Neural cell (in vitro differentiated cells): ENCODE measurements at regions not wholly inside any gene's neighbourhood (a gene's known extent, or its start where the extent isn't known, plus 50 kb on each side); places are given as distances from the start of the nearest gene placed in this dataset.
"Not testable (repeated sequence)": the region's sequence is repeated elsewhere in the genome, so short reads cannot be mapped to it uniquely, and the experiment has no call there.

Source experiments
- CTCF ChIP-seq: fragments of 450-650 bp; IDR thresholded peaks from 2 replicates; pipeline ENCODE4 v1.5.1; 2014; ENCODE audit warnings: antibody characterized with exemption, mild to moderate bottlenecking, moderate library complexity; ENCODE audit not compliant: poor library complexity, severe bottlenecking
- EP300 ChIP-seq: fragments of 450-650 bp; conservative IDR thresholded peaks from 2 replicates; pipeline ENCODE4 v1.6.1; 2014; ENCODE audit warnings: antibody characterized with exemption, mild to moderate bottlenecking, moderate library complexity; ENCODE audit not compliant: poor library complexity, severe bottlenecking
- EZH2 ChIP-seq: fragments of 200-600, 300-800 bp; shearing (Covaris generic), sonication (generic); IDR thresholded peaks from 2 replicates; pipeline ENCODE4 v1.6.1; 2014; ENCODE audit warnings: antibody characterized with exemption, low read length, borderline replicate concordance, mild to moderate bottlenecking; ENCODE audit not compliant: insufficient read depth, poor library complexity, severe bottlenecking
- POLR2AphosphoS5 ChIP-seq: IDR thresholded peaks from 2 replicates; pipeline ENCODE4 v1.6.1; 2012
- RAD21 ChIP-seq: fragments of 450-650 bp; conservative IDR thresholded peaks from 2 replicates; pipeline ENCODE4 v1.6.1; 2014; ENCODE audit warnings: antibody characterized with exemption, mild to moderate bottlenecking, moderate library complexity
- REST ChIP-seq: IDR thresholded peaks from 2 replicates; pipeline ENCODE4 v1.6.1; 2012; ENCODE audit warnings: borderline replicate concordance
- SMC3 ChIP-seq: fragments of 450-650 bp; conservative IDR thresholded peaks from 2 replicates; pipeline ENCODE4 v1.6.1; 2014; ENCODE audit warnings: antibody characterized with exemption, mild to moderate bottlenecking, moderate library complexity; ENCODE audit not compliant: poor library complexity
- TAF1 ChIP-seq: IDR thresholded peaks from 2 replicates; pipeline ENCODE4 v1.6.1; 2012; ENCODE audit warnings: low read depth

- TF ChIP-seq CTCF, EP300, SMC3, RAD21, TAF1, EZH2, POLR2AphosphoS5, REST: not testable (repeated sequence)
These were observed 55.1 kb upstream of the GPR39 start for GRCh38 chr2:132361498-132361897.
